IMR-90 (cell line): ENCODE measurements at regions not wholly inside any gene's neighbourhood (a gene's known extent, or its start where the extent isn't known, plus 50 kb on each side); places are given as distances from the start of the nearest gene placed in this dataset.
"Not testable (repeated sequence)": the region's sequence is repeated elsewhere in the genome, so short reads cannot be mapped to it uniquely, and the experiment has no call there.

Source experiments
- POLR2A ChIP-seq: IDR thresholded peaks from 2 replicates; pipeline ENCODE4 v1.6.1; 2012; ENCODE audit warnings: mild to moderate bottlenecking, low read depth, low read length
- RAD21 ChIP-seq: IDR thresholded peaks from 2 replicates; pipeline ENCODE4 v1.6.1; 2012; ENCODE audit warnings: low read length, improper control_type of control experiment
- RCOR1 ChIP-seq: IDR thresholded peaks from 2 replicates; pipeline ENCODE4 v1.6.1; 2012; ENCODE audit warnings: mild to moderate bottlenecking, low read length, improper control_type of control experiment; ENCODE audit not compliant: insufficient replicate concordance
- TF ChIP-seq, protein P1 (sequence below): fragments of 150-350 bp; IDR thresholded peaks from 2 replicates; pipeline ENCODE4 v1.6.1; 2016; ENCODE audit warnings: low read depth, mild to moderate bottlenecking, low read length, moderate library complexity, borderline replicate concordance
- TF ChIP-seq, protein P2 (sequence below): conservative IDR thresholded peaks from 2 replicates; pipeline ENCODE4 v1.5.1; 2012; ENCODE audit warnings: mild to moderate bottlenecking, low read depth, low read length, improper control_type of control experiment
- TF ChIP-seq, protein P3 (sequence below): fragments of 150-350 bp; IDR thresholded peaks from 2 replicates; pipeline ENCODE4 v1.6.1; 2017; ENCODE audit warnings: mild to moderate bottlenecking, antibody characterized with exemption, low read length, low read depth

DNA sequence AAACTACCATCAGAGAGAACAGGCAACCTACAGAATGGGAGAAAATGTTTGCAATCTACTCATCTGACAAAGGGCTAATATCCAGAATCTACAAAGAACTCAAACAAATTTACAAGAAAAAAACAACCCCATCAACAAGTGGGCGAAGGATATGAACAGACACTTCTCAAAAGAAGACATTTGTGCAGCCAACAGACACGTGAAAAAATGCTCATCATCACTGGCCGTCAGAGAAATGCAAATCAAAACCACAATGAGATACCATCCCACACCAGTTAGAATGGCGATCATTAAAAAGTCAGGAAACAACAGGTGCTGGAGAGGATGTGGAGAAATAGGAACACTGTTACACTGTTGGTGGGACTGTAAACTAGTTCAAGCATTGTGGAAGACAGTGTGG lies 51.6 kb upstream of the VPREB1 start:
- TF ChIP-seq, protein P1, sequence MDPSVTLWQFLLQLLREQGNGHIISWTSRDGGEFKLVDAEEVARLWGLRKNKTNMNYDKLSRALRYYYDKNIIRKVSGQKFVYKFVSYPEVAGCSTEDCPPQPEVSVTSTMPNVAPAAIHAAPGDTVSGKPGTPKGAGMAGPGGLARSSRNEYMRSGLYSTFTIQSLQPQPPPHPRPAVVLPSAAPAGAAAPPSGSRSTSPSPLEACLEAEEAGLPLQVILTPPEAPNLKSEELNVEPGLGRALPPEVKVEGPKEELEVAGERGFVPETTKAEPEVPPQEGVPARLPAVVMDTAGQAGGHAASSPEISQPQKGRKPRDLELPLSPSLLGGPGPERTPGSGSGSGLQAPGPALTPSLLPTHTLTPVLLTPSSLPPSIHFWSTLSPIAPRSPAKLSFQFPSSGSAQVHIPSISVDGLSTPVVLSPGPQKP = not testable (repeated sequence)
- TF ChIP-seq, protein P2, sequence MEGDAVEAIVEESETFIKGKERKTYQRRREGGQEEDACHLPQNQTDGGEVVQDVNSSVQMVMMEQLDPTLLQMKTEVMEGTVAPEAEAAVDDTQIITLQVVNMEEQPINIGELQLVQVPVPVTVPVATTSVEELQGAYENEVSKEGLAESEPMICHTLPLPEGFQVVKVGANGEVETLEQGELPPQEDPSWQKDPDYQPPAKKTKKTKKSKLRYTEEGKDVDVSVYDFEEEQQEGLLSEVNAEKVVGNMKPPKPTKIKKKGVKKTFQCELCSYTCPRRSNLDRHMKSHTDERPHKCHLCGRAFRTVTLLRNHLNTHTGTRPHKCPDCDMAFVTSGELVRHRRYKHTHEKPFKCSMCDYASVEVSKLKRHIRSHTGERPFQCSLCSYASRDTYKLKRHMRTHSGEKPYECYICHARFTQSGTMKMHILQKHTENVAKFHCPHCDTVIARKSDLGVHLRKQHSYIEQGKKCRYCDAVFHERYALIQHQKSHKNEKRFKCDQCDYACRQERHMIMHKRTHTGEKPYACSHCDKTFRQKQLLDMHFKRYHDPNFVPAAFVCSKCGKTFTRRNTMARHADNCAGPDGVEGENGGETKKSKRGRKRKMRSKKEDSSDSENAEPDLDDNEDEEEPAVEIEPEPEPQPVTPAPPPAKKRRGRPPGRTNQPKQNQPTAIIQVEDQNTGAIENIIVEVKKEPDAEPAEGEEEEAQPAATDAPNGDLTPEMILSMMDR = not testable (repeated sequence)
- TF ChIP-seq, protein P3, sequence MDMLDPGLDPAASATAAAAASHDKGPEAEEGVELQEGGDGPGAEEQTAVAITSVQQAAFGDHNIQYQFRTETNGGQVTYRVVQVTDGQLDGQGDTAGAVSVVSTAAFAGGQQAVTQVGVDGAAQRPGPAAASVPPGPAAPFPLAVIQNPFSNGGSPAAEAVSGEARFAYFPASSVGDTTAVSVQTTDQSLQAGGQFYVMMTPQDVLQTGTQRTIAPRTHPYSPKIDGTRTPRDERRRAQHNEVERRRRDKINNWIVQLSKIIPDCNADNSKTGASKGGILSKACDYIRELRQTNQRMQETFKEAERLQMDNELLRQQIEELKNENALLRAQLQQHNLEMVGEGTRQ = not testable (repeated sequence)
- TF ChIP-seq RAD21, POLR2A, RCOR1: not testable (repeated sequence)
